ENCODE measurements at regions not wholly inside any gene's neighbourhood (a gene's known extent, or its start where the extent isn't known, plus 50 kb on each side); places are given as distances from the start of the nearest gene placed in this dataset.

GRCh38 chr16:6439129-6439528 is 893.5 kb upstream of the RBFOX1 start:
- TF ChIP-seq, protein P1, sequence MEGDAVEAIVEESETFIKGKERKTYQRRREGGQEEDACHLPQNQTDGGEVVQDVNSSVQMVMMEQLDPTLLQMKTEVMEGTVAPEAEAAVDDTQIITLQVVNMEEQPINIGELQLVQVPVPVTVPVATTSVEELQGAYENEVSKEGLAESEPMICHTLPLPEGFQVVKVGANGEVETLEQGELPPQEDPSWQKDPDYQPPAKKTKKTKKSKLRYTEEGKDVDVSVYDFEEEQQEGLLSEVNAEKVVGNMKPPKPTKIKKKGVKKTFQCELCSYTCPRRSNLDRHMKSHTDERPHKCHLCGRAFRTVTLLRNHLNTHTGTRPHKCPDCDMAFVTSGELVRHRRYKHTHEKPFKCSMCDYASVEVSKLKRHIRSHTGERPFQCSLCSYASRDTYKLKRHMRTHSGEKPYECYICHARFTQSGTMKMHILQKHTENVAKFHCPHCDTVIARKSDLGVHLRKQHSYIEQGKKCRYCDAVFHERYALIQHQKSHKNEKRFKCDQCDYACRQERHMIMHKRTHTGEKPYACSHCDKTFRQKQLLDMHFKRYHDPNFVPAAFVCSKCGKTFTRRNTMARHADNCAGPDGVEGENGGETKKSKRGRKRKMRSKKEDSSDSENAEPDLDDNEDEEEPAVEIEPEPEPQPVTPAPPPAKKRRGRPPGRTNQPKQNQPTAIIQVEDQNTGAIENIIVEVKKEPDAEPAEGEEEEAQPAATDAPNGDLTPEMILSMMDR (IDR thresholded peaks at IDR 0.05; ENCODE audit: low read depth, low read length) = no peak
- TF ChIP-seq POLR2A (IDR thresholded peaks at IDR 0.05; ENCODE audit: extremely low read depth, insufficient read length) = no peak
